HG03045 (cell line): ENCODE measurements at regions not wholly inside any gene's neighbourhood (a gene's known extent, or its start where the extent isn't known, plus 50 kb on each side); places are given as distances from the start of the nearest gene placed in this dataset.

ENCODE experiments used
- ATAC-seq: cut with Tn5 transposase; IDR thresholded peaks from one replicate; pipeline ENCODE4 v1.9.1; 2021; ENCODE audit warnings: mild to moderate bottlenecking, moderate library complexity; ENCODE audit not compliant: unreplicated experiment

DNA sequence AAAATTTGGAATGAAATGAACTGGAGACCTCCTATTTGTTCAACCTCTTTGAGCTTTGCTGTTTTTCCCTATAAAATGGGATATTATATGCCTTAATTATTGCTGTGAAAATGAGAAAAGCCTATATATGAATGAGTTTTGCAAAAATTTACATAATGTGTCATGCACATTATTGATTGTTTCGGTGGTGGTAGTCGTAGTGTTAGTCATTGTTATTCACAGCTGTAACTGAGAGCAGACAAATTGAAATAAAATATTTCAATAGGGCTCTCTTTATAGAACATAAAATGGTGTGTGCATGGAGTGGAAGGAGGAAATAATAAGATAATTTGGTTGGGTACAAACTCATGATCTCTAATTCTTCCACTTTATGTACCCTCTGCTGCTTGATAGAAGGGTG, 153.7 kb upstream of the GADL1 start:
- ATAC-seq, result no peak

DNA sequence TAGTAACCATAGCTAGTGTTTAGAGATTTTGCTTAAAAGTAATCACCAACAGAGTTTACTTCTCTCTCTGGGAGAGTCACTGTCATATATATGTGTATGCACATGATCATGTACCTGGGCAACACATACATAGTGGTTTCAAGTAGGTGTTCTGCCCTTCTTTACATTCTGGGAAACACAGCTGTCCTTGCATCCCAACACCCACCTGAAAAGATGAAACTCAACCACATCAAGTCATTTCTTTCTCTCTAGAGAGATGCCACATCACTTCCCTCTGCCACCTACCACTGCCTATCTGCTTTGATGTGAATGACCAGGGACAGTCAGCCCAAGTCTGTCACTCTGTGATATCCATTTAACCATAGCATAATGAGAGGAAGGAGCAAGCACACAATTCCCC, 155.8 kb upstream of the GADL1 start:
- ATAC-seq, result no peak

DNA sequence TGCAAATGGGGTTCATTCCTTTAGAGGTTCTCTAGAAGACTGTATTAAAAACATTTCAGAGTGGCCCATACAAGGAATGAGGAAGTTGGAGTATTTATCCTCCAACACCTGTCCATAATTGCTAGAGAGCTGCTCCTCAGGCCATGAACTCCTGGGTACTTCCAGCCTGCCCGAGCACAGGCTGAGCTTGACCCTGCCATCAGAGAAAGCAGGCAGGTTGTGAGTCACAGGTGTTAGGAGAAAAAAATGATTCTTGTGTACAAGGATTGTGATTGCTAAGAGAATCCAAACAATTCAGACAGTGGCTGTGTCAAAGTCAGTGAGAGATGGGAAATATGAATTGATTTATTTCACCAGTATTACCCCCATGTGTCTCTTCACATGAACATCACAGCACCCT, 156.8 kb upstream of the GADL1 start:
- ATAC-seq, result no peak

DNA sequence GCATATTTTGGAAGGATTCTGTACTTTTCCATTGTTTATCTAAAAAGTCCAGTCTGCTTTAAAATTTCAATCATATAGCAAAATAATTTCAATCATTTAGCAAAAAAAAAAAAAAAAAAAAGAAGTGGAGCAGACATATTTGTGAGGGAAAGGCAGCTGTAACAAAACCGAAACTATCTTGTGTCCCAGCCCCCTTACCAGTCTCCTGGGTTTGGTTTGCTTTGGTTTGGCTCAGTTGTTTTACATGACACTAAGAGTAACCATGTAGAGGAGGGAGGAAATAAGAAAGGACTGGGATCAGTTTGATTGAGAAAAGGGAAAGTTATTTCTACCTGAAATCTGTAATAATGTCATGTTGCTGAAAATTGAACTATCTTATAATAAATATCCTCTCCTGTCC, 158.8 kb upstream of the GADL1 start:
- no peak for ATAC-seq

DNA sequence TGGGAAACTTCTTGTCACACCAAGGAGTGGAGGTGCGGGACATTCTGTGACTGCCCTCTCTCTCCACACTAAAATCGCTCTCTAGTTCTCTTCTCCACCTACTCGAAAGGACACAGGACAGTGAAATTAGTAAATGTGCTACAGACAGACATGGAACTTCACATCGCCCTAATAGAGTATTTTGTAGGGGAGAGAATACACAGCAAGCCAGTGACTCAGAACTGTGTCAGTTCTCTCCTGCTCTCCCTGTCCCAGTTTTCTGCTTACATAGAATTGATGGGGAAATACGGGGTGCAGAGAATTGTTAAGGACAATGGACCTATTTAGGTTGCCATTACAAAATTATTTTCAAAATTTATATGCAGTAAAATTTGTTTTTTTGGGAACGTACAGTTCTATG, 159.6 kb upstream of the GADL1 start:
- ATAC-seq, result no peak

DNA sequence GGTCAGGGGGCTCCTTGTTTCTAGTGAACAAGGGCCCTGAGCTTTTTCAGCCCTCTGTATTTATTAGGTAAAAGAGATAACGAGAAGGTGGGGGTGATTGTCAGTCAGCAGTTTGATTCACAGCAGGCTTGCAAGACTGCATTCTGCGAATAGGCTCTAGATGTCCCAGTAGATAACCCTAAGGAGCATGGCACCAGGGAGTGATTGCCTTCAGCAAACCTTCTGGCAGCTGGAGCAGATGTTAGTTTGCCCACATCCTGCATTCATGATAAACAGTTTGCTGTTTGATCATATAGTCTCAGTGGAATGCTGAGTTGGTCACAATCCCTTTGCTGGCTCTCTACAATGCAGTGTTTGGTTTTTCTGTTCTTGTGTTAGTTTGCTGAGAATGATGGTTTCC, 161.3 kb upstream of the GADL1 start:
- ATAC-seq, result no peak

DNA sequence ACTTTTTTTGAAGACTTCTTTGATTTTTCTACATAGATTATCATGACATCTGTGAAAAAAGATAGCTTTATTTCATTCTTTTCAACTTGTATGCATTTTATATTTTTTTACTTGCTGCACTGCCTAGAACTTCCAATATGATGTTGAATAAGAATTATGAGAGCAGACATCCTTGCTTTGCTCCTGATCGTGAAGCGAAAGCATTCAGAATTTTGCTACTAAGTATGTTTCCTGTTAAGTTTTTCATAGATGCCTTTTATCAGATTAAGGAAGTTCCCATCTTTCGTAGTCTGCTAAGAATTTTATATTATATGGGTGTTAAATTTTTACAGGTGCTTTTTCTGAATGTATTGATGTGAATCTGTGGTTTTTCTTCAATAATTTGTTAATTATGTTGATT, 163.4 kb upstream of the GADL1 start:
- ATAC-seq, result no peak

DNA sequence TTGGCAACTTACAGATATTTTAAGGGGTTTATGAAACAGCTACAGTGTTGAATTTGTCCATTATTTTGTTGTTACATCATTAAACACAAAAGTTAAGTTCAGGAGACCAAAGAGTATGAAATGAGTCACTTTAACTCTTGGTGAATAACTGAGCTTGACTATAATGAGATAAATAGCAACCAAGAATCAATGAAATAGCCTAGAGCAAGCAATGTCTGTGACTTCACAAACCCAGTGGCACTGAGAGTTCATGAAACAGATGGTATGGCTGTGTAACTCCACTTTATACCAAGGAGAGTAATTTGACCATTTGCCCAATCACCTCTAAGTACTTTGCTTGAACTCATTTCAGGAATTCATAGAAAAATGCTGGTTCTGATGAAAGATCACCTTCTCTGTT, 169.6 kb upstream of the GADL1 start:
- ATAC-seq, result no peak

DNA sequence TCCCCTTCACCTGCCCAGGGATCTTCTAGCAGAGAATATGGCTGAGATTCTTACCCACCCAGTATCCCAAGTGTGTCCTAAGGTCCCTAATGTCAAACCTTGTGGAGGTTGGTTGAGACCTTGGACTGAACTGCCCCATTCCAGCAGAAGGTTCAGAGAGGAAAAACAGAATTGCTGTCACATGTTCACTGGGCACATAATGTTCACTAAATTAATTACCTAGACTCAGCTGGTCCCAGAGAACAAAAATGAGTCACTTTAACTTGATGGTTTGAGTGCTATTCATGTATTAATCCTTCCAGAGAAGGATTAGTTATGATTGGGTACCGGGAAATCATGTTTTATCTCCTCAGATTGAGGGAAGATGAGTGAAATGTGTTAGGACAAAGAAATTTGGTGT, 171.3 kb upstream of the GADL1 start:
- no peak for ATAC-seq

DNA sequence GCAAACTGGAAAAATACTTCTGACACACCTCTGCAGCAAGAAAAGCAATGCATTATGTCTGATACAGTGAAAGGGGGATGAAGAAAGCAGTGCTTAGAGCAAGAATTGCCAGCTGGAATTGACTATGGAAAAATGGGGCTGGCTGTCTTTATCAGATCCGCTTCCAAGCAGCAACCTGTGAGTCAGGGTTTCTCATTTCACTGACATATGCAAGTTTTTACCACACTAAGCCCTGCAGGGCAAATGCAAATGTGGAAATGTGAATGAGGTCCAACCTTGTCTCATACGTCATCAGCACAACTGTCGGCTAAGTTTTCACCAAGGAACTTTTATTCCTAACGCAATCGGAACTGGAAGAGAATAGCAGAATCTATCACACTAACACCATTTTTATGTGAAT, 172.5 kb upstream of the GADL1 start:
- ATAC-seq, result no peak

DNA sequence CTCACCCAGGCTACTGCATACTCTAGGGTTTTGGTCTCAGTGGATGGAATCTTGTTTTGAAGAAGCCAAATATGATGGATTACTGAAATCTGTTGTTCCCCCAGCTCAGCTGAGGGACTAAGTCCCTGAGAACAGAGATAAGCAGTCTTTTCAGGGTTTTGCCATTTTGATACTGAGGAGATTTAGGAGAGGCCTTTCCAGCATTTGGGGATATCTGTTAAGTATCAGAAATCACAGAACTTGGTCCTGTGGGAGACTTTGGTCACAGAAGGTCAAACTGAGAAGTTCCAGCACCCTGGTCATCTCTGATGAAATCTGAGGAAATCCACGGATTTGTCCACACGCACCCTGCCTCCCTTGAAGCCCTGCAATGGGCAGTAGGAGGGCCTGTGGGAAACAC, 181.0 kb upstream of the GADL1 start:
- no peak for ATAC-seq

DNA sequence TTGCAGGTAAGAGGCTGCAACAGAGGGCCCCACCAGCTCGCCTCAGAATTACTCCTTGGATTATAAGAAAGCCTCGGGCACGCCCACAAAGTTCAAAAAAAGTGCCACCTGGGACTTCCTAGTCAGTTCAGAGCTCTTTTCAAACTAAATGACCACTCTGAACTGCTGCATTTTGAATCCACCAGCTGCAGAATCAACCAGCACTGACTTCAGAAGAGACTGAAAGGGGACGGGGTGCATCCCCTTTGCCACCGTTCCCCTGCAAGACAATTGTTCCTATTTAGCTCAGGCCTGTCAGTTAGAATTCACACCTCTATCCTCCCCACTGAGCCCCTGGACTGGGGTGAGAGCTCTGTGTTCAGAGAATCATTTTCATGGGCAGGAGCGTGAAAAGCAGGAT, 181.4 kb upstream of the GADL1 start:
- no peak for ATAC-seq

DNA sequence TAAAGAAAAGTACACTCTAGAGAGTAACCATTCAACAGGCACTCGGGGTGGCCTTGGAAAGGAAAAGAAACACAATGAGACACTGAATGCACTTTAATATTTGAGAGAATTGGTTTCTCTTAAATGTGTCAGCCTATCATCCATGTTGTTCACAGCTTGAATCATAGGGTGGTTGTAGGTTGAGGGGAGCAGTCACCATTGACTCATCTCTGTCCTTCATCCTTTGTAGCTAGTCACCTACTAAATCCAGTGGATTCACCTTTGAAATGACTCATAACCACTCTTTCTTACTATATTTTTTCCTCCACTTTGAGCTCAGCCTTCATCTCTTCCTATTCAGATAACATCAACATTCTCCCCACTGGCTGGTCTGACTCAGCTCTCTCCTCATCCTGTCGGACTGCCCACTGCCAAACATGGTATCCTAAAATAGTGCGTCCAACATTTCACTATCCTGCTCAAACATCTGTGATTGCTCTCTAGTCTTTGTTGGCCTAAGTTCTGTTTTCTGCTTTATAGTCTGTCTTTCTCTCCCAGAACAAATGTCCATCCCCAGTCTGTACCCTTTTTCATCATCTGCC, 182.7 kb upstream of the GADL1 start:
- ATAC-seq, result no peak

DNA sequence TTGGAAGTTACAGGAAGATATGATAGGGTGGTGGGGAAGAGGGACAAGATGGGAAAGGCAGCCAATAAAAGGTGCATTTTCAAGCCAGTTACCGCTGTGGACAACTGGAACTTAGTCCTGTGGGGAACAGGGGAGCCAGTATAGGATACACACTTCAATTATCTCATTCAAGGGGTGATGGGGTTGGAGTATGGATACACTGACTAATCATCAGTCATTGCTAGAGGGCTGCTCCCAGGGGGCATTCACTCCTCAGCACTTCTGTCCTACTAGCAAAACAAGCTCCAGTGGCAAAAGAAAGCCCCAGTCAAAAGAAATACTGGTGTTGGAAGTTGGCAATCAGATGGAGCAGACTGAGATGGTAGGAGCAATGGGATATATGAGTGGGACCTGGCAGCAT, 183.4 kb upstream of the GADL1 start:
- no peak for ATAC-seq

DNA sequence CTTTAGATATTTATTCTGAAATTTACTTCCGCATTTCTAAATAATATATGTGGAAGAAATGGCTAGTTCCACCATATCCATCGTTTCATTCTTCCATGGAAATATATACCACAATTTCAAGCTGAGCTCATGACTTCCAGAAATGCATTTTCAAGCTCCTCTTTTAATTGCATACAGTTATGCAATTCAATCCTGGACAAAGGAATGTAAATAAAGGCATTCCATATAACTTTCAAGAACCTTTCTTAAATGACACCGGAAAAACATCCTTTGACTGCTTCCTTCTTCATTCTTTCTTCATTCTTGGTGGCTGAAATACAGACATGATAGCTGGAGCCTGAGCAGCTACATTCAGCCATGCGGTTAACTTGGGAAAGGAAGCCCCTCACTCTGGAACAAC, 185.2 kb upstream of the GADL1 start:
- no peak for ATAC-seq

DNA sequence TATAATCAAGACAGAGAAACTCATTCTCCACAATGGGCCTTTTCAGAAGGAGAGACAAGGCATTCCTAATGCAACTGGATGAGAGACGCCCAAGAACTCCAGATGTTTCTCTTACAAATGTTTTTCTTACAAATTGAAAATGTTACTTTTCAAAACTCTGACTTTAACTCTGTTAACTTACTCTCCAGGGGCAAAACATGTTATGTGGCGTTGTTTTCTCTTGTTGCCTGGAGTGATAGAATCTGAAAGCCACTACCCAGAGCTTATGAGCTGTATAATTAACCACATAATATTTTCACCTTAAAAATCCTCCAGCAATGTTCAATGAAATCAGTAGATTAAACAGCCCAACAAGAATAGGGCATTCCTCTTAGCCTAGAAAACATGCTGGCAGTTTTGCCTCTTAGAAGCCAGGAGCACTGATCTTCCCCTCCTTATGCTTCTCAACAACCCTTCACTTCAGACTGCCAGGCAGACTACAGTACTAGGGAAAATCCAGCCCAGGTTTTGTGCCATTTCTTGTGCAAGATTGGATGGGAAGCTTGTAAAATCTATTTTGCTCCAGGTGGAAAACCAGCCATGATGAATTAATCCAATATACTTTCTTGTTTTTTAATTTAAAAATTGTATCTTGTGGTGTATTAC, 186.7 kb upstream of the GADL1 start:
- no peak for ATAC-seq

DNA sequence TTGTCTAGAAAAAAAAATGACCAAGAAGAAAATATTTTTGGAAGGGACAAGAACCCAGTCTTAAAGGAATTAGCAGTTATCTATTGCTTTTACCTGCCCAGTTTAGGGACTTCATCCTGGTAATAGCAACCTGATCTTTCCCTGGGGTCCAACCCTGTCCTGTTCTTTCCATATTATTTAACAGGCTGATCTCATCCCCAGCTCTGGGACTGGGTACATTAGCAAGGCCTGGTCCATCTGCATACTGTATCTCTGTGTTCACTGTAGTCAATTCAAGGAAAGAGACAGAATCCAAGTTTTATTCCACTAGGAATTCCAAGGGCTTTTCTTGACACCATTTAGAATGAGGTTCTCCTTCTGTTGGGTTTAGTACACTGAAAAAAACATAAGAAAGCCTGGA, 191.7 kb upstream of the GADL1 start:
- no peak for ATAC-seq

DNA sequence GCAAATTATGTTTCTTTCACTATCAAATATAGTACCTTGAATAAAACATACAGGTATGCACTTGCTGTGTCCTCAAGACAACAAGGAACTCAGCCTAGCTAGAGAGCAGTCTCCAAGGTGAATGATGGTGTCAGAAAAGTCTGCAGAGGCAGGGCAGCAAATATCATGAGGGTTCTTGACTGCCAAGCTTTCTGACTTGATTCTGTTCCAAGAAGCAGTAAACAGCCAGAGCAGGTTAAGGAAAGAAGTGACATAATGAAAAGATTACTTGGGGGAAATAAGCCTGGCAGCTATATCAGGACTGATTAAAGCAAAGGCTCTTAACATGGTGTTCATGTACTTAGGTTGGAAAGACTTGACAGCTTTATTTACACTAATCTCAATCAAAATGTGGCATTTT, 192.2 kb upstream of the GADL1 start:
- no peak for ATAC-seq

DNA sequence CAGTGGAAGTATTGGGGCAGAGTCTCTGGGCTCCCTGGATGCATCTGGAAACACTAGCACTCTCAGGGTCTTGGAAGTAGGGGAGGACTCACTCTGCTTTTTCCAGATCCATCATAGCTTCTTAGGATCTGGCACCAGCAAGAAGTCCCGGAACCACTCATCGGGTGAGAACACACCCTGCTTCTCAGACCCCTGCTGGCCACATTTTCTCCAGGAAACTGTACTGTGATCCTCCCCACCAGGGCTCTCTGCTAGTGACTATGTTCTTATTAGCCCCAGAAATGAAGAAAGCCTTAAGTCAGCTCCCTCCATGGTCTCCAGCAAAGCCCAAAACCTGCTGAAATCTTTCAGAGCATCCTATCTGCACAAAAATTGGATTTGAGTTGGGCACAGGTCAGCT, 197.3 kb upstream of the GADL1 start:
- ATAC-seq, result no peak

DNA sequence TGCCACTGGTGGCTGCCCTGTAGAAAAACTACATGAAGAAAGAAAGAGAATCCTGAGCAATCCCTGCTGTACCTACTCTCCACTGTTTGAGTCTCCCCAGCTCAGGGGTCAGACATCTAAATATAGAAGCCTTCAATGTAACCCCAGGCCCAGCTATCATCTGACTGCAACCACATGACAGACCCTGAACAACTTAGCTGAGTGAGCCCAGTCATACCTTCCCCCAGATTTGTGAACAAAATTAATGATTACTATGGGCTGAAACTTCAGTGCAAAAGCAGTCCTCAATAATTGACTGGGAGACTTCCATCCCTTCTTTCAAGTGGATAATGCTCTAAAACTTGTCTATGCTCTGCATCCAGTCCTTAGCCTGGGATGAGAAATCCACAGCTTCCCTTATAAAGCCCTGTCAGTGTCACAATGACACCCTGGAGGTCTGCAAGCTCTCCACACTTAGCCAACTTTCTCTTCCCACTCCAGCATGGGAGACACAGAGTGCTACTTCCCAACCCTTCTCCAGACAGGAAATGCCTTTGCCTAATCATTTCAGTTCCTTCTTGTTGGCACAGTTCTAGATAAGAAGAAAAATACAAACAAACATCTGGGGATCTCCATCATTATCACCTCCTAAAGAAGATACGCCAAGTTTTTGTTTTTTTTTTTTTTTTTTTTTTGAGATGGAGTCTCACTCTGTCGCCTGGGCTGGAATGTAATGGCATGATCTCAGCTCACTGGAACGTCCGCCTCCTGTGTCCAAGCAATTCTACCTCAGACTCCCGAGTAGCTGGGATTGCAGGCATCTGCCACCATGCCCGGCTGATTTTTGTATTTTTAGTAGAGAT, 198.5 kb upstream of the GADL1 start:
- no peak for ATAC-seq

DNA sequence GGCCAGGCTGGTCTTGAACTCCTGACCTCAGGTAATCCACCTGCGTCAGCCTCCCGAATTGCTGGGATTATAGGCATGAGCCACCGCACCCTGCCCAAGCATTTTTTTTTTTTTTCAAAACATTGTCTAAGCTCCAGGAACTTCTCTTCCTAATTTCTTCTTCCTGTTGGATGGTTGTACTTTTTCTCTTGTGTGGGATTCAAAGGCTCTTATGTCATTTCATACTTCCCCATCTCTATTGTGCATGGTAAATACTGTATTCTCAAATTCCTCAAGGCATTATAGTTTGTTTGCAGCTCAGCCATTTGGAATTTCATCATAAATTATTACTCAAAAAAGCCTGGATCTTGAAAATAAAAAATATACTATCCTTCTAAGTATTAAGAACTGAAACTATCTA, 199.1 kb upstream of the GADL1 start:
- no peak for ATAC-seq

DNA sequence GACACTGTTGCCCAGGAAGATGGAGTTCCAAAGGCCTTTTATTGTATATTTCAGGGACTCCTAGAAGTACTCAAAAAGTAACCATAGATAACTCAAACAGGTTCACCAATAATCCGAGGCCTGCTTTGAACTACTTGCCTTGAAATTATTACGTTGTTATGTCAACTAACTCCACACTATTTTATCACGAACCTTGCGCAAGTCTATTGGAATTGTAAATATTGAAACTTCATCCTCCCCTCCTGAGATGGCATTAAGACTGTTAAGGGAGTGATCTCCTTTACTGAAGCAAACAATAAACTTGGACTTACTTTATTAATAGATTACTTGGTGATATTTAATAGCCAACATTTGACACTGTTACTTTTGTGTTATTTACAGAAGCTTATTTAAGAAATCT, 199.6 kb upstream of the GADL1 start:
- ATAC-seq, result no peak
